HCT116 (cell line): ENCODE measurements at regions not wholly inside any gene's neighbourhood (a gene's known extent, or its start where the extent isn't known, plus 50 kb on each side); places are given as distances from the start of the nearest gene placed in this dataset.

ENCODE experiments used
- ATAC-seq: fragments of 200-7000 bp; cut with Tn5 transposase; 2 replicates; pipeline ENCODE4 v1.9.1; 2020; ENCODE audit warnings: mild to moderate bottlenecking, moderate library complexity
- BruUV-seq: library from RNA; stranded (reverse); fragments of 400-500 nt; replicated peaks from 2 replicates; lab custom pipeline; 2021; lab: Mats Ljungman, UMichigan
- CTCF ChIA-PET: fragments of 300-600 bp; sonication (Branson Sonifier 250); formaldehyde crosslinking; loops from one replicate; lab custom pipeline; 2021; ENCODE audit warnings: antibody characterized with exemption; lab: Charles Lee
- POLR2A ChIA-PET: fragments of 300-600, 350-600 bp; sonication (Branson Sonifier 250); formaldehyde crosslinking; loops from one replicate; lab custom pipeline; 2021; ENCODE audit warnings: antibody characterized with exemption; lab: Charles Lee
- RAD21 ChIA-PET, 2 experiments: fragments of 300-600 bp; sonication (Branson Sonifier 250); formaldehyde crosslinking; loops; one replicate each; lab custom pipeline; 2023; ENCODE audit warnings: low total read pairs in 2 of 2; ENCODE audit not compliant: uncharacterized antibody in 2 of 2, unreplicated experiment in 2 of 2, low non-redundant PET in 1 of 2; lab: Charles Lee
- DNase-seq: peaks from one replicate; pipeline ENCODE4 v3.0.0-alpha.2; 2010; ENCODE audit warnings: low read depth, low spot score
- H2AFZ ChIP-seq: fragments of 200-600 bp; shearing (Covaris generic), sonication (generic); 2 replicates; pipeline ENCODE4 v1.6.1; 2017; ENCODE audit warnings: low read depth, mixed run types, mixed read lengths, antibody characterized with exemption, low read length; ENCODE audit not compliant: poor library complexity, severe bottlenecking
- H3K27ac ChIP-seq: 2 replicates; pipeline ENCODE4 v1.5.1; 2012; ENCODE audit warnings: low read depth, low read length
- H3K27me3 ChIP-seq: fragments of 200-600 bp; sonication (generic); 2 replicates; pipeline ENCODE4 v1.6.1; 2016; ENCODE audit warnings: mixed run types, low read length, mixed read lengths; ENCODE audit not compliant: insufficient read depth
- H3K36me3 ChIP-seq, 2 experiments: fragments of 200-500 bp in 1 of 2; fragments of 200-600 bp in 1 of 2; sonication (Bioruptor generic) in 1 of 2; sonication (generic) in 1 of 2; 2 replicates each; pipeline versions ENCODE4 v1.5.1 to v1.6.1; 2014 to 2016; ENCODE audit warnings: low read length in 2 of 2, inconsistent platforms in 1 of 2, mixed read lengths in 1 of 2, mixed run types in 1 of 2; ENCODE audit not compliant: insufficient read depth in 2 of 2, control insufficient read depth in 1 of 2
- H3K4me1 ChIP-seq, 2 experiments: fragments of 200-600 bp in 1 of 2; sonication (generic) in 1 of 2; 2 replicates each; pipeline versions ENCODE4 v1.5.1 to v1.6.1; 2012 to 2017; ENCODE audit warnings: low read length in 2 of 2, inconsistent platforms in 1 of 2, mild to moderate bottlenecking in 1 of 2, mixed read lengths in 1 of 2, mixed run types in 1 of 2, moderate library complexity in 1 of 2; ENCODE audit not compliant: insufficient read depth in 2 of 2, control insufficient read depth in 1 of 2
- H3K4me2 ChIP-seq: fragments of 200-600 bp; sonication (generic); 2 replicates; pipeline ENCODE4 v1.6.1; 2017; ENCODE audit warnings: mixed run types, low read length, mixed read lengths
- H3K4me3 ChIP-seq, 2 experiments: fragments of 200-600 bp in 1 of 2; sonication (generic) in 1 of 2; replicated peaks in 1 of 2; 2 replicates each; pipeline ENCODE4 v1.5.1; 2011 to 2016; ENCODE audit warnings: low read length in 2 of 2, control low read depth in 1 of 2, low read depth in 1 of 2, mild to moderate bottlenecking in 1 of 2, mixed read lengths in 1 of 2, mixed run types in 1 of 2
- H3K79me2 ChIP-seq: fragments of 200-600 bp; sonication (generic); 2 replicates; pipeline ENCODE4 v1.6.1; 2017; ENCODE audit warnings: mild to moderate bottlenecking, mixed run types, low read length, moderate library complexity, mixed read lengths; ENCODE audit not compliant: insufficient read depth
- H3K9ac ChIP-seq: fragments of 200-600 bp; sonication (generic); 2 replicates; pipeline ENCODE4 v1.6.1; 2016; ENCODE audit warnings: low read length, mixed read lengths
- H3K9me2 ChIP-seq: fragments of 200-600 bp; sonication (generic), shearing (Covaris generic); 2 replicates; pipeline ENCODE4 v1.6.1; 2017; ENCODE audit warnings: mixed run types, mild to moderate bottlenecking, moderate library complexity; ENCODE audit not compliant: insufficient read depth
- H3K9me3 ChIP-seq, 2 experiments: fragments of 200-500 bp in 1 of 2; fragments of 200-600 bp in 1 of 2; sonication (Bioruptor generic) in 1 of 2; sonication (generic) in 1 of 2; 2 replicates each; pipeline ENCODE4 v1.6.1; 2014 to 2017; ENCODE audit warnings: low read length in 2 of 2, mixed read lengths in 2 of 2, inconsistent platforms in 1 of 2, low read depth in 1 of 2, mild to moderate bottlenecking in 1 of 2, mixed run types in 1 of 2, moderate library complexity in 1 of 2; ENCODE audit not compliant: control insufficient read depth in 1 of 2, insufficient read depth in 1 of 2
- H4K20me1 ChIP-seq: fragments of 200-600 bp; sonication (generic), shearing (Covaris generic); 2 replicates; pipeline ENCODE4 v1.6.1; 2017; ENCODE audit warnings: mixed run types, mild to moderate bottlenecking, moderate library complexity; ENCODE audit not compliant: insufficient read depth
- EGR1 ChIP-seq: IDR thresholded peaks from 2 replicates; pipeline ENCODE4 v1.6.1; 2012; ENCODE audit warnings: low read depth
- SIN3A ChIP-seq: IDR thresholded peaks from 2 replicates; pipeline ENCODE4 v1.6.1; 2012; ENCODE audit warnings: low read depth
- ZNF274 ChIP-seq: fragments of 200-500 bp; sonication (Bioruptor generic); IDR thresholded peaks from 2 replicates; pipeline ENCODE4 v1.6.1; 2014; ENCODE audit warnings: mild to moderate bottlenecking, low read depth, low read length, inconsistent platforms
- intact Hi-C: fragments of 100-400 bp; cut with micrococcal nuclease; formaldehyde crosslinking; loops from 2 replicates; pipeline ENCODE4 v1.10.0; 2022
- TF ChIP-seq, protein P1 (sequence below): IDR thresholded peaks from 2 replicates; pipeline ENCODE4 v1.6.1; 2012
- TF ChIP-seq, protein P2 (sequence below): IDR thresholded peaks from 2 replicates; pipeline ENCODE4 v1.6.1; 2012; ENCODE audit warnings: low read depth

DNA sequence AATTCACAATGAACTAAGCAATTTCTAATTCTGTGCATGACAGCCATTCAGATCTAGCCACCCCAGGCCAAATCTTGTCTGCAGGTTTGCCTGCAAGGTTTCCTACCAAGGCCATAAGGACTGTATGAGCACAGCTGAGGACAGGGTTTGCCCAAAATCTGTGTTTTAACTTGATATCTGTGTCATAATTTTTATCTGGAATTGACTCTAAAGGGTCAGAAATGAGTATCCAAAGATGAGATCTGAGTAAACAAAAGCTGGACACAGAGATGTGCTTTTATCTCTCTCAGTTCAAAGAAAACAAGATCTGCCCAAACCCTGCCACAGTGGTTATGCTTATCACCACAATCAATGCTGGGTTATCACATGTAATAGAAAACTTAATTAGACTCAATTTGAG, 154.6 kb upstream of the COL8A1 start:
- intact Hi-C loops: no loop called here

More for the DNA sequence above, 154.6 kb upstream of the COL8A1 start:
- RAD21 ChIA-PET: no interaction called here
- Histone ChIP-seq H3K79me2 (no peaks in the 10 kb centered on the region), H3K9me2 (no peaks in the 10 kb centered on the region), H3K9me3 (no peaks in the 10 kb centered on the region), H3K4me3 (no peak overlapping the region), H4K20me1 (no peaks in the 10 kb centered on the region), H3K27me3 (0 out of 2 replicates have a peak, but pooled peaks cover 12% of the 10 kb centered on the region), H3K9ac (no peak overlapping the region), H3K4me1 (no peaks in the 10 kb centered on the region), H3K36me3 (no peaks in the 10 kb centered on the region), H3K4me2 (no peak overlapping the region), H2AFZ (no peak overlapping the region), H3K27ac (no peak overlapping the region)
- CTCF ChIA-PET: no interaction called here
- no TSS peak for BruUV-seq
- POLR2A ChIA-PET: no interaction called here
- DNase-seq (no peak), ATAC-seq (no peak)
- TF ChIP-seq, protein P1, sequence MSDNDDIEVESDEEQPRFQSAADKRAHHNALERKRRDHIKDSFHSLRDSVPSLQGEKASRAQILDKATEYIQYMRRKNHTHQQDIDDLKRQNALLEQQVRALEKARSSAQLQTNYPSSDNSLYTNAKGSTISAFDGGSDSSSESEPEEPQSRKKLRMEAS: no peak
- TF ChIP-seq ZNF274 (no peak), EGR1 (no peak), SIN3A (no peak)
- TF ChIP-seq, protein P2, sequence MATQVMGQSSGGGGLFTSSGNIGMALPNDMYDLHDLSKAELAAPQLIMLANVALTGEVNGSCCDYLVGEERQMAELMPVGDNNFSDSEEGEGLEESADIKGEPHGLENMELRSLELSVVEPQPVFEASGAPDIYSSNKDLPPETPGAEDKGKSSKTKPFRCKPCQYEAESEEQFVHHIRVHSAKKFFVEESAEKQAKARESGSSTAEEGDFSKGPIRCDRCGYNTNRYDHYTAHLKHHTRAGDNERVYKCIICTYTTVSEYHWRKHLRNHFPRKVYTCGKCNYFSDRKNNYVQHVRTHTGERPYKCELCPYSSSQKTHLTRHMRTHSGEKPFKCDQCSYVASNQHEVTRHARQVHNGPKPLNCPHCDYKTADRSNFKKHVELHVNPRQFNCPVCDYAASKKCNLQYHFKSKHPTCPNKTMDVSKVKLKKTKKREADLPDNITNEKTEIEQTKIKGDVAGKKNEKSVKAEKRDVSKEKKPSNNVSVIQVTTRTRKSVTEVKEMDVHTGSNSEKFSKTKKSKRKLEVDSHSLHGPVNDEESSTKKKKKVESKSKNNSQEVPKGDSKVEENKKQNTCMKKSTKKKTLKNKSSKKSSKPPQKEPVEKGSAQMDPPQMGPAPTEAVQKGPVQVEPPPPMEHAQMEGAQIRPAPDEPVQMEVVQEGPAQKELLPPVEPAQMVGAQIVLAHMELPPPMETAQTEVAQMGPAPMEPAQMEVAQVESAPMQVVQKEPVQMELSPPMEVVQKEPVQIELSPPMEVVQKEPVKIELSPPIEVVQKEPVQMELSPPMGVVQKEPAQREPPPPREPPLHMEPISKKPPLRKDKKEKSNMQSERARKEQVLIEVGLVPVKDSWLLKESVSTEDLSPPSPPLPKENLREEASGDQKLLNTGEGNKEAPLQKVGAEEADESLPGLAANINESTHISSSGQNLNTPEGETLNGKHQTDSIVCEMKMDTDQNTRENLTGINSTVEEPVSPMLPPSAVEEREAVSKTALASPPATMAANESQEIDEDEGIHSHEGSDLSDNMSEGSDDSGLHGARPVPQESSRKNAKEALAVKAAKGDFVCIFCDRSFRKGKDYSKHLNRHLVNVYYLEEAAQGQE: no peak
